ENCODE measurements at regions not wholly inside any gene's neighbourhood (a gene's known extent, or its start where the extent isn't known, plus 50 kb on each side); places are given as distances from the start of the nearest gene placed in this dataset.
A peak's percentile ranks its signal among the peaks of the same experiment; 100 is the strongest.

DNA sequence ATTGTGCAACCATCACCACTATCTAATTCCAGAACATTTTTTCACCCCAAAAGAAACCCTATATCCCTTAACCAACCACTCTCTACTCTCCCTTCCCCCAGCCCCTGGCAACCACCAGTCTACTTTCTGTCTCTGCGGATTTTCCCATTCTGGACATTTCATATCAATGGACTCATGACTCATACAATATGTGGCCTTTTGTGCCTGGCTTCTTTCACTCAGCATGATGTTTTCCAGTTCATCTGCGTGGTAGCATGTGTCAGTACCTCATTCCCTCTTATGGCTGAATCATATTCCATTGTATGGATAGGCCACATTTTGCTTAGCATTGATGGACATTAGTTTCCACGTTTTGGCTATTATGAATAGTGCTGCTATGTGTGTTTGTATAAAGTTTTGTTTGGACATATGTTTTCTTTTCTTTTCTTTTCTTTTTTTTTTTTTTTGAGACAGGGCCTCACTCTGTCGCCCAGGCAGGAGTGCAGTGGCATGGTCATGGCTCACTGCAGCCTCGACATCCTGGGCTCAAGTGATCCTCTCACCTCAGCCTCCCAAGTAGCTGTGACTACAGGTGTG is 335.4 kb downstream of the BCOR start:
- TF ChIP-seq, protein P1, sequence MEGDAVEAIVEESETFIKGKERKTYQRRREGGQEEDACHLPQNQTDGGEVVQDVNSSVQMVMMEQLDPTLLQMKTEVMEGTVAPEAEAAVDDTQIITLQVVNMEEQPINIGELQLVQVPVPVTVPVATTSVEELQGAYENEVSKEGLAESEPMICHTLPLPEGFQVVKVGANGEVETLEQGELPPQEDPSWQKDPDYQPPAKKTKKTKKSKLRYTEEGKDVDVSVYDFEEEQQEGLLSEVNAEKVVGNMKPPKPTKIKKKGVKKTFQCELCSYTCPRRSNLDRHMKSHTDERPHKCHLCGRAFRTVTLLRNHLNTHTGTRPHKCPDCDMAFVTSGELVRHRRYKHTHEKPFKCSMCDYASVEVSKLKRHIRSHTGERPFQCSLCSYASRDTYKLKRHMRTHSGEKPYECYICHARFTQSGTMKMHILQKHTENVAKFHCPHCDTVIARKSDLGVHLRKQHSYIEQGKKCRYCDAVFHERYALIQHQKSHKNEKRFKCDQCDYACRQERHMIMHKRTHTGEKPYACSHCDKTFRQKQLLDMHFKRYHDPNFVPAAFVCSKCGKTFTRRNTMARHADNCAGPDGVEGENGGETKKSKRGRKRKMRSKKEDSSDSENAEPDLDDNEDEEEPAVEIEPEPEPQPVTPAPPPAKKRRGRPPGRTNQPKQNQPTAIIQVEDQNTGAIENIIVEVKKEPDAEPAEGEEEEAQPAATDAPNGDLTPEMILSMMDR (IDR thresholded peaks at IDR 0.05; ENCODE audit: low read depth, low read length), result no peak

DNA sequence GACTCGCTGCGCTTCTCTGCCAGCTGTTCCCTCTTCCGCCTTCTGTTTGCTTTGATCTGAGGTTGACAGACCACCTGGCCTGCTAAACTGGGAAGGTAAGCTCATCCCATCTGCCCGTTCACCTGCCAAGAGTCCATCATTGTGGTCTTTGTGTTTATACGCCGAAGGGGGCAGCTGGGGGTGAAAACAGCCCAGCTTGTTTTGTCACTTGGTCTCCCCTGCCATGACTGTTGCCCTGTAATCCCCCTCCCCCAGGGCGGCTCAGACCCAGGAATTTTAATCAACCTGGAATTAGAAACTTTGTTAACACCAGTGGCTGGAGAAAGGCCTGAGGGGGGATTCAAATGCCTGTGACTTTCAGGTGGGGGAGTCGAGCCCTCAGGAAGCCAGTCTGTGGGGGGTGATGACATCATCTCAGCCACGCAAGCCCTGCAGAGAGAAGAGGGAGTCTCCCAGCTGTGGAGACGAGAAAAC is 333.3 kb downstream of the BCOR start:
- in situ Hi-C loops (cut with HindIII; ENCODE audit: low sequenced_read_pairs), result no loop called here
- peak; percentile 45 for DNase-seq (ENCODE audit: low read depth, low spot score)
- TF ChIP-seq, protein P1 (IDR thresholded peaks at IDR 0.05; ENCODE audit: low read depth, low read length), result no peak
- H3K4me3 ChIP-seq (ENCODE audit: low read depth, low read length), result no peak overlapping the region

More for the DNA sequence above, 335.4 kb downstream of the BCOR start:
- DNase-seq (ENCODE audit: low read depth, low spot score), result peak; percentile 90
- H3K4me3 ChIP-seq (ENCODE audit: low read depth, low read length), result no peak overlapping the region
- in situ Hi-C loops (cut with HindIII; ENCODE audit: low sequenced_read_pairs), result no loop called here

DNA sequence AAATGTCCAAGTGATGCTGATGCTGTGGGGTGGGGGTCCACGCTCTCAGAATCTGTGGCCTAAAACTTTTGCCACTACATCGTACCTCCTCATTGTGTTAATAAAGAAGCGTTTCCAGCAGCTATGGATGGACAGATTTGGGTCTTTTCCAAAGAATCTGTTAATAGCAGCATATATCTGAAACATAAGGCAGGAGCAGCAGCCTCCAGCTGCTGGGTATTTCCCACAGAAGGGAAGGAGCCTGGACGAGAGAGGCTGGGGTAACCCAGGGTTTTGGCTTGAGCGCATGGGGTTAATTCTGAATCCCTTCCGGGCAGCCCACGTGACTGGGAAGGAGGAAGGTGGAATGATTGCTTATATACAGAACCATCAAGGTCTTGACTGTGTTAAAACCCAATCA is 332.4 kb downstream of the BCOR start:
- in situ Hi-C loops (cut with HindIII; ENCODE audit: low sequenced_read_pairs), result no loop called here
- no peak for DNase-seq (ENCODE audit: low read depth, low spot score)
- H3K4me3 ChIP-seq (ENCODE audit: low read depth, low read length), result no peak overlapping the region
- TF ChIP-seq, protein P1 (IDR thresholded peaks at IDR 0.05; ENCODE audit: low read depth, low read length), result no peak

DNA sequence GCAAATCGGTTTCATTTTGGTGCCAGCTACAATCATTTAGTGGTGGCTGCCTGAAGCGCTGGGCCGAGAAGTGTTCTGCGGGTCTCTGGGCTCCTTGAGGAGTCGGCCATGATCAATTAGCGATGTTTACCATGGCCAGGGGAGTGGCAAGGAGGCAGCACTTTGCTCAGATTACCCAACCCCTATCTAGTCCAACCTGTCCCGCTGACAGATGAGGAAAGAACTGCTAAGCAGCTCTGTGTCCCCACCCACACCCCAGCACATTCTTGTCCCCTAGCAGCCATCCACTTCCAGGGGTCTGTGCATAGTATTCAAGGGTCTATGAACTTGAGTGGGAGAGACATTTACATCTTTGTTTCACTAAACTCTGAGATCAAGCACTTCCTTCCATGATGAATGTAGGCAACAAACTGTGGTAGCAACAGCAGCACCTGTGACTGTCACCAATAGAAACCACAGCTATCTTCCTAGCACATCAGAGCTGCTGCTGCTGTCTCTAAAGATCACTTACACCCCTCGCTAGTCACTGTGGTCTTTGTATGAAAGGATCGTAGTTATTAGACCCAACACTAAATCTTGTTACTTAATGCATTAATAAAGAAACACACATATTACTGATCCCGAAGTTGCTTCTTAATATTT is 331.6 kb downstream of the BCOR start:
- no peak overlapping the region for H3K4me3 ChIP-seq (ENCODE audit: low read depth, low read length)
- in situ Hi-C loops (cut with HindIII; ENCODE audit: low sequenced_read_pairs), result no loop called here
- no peak for DNase-seq (ENCODE audit: low read depth, low spot score)
- TF ChIP-seq, protein P1 (IDR thresholded peaks at IDR 0.05; ENCODE audit: low read depth, low read length), result no peak

DNA sequence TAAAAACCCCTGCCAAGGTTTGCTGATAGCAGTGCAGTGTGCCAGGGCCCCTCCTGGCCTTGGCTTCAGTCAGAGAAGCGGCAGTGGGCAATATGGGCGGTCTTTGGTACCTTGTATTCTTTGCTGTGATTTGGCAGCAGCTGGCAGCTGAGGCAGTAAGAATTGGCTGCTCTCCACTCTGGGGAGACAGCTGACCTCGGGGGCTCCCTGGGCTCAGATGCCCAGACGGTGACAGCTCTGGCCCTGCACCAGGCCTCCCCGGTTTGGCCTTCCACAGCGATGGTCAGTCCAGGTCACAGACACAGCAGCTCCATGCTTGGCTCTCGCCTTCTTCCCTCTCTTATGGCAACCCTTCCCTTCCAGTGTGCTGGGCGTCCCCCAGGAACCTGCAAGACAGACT is 330.9 kb downstream of the BCOR start:
- peak; percentile 39 for DNase-seq (ENCODE audit: low read depth, low spot score)
- in situ Hi-C loops (cut with HindIII; ENCODE audit: low sequenced_read_pairs), result no loop called here
- no peak overlapping the region for H3K4me3 ChIP-seq (ENCODE audit: low read depth, low read length)
- TF ChIP-seq, protein P1 (IDR thresholded peaks at IDR 0.05; ENCODE audit: low read depth, low read length), result no peak

DNA sequence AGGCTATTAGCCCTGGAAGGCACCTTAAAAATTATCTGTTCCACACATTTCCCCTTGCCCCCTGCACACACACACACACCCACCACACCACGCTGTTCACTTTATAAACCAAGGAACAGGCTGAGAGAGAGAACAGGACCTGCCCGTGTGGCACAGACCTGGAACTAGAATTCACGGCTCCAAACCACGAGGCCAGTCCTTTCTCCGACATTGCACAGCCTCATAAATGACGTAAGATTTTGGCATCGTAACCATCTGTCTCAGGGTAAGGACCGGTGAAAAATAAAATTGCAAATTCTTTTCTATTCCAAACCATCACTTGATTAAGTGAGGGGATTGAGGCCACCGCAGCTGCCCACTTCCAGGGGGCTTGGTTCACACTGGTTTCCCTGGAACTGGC is 330.3 kb downstream of the BCOR start:
- in situ Hi-C loops (cut with HindIII; ENCODE audit: low sequenced_read_pairs), result no loop called here
- TF ChIP-seq, protein P1 (IDR thresholded peaks at IDR 0.05; ENCODE audit: low read depth, low read length), result no peak
- peak; percentile 17 for DNase-seq (ENCODE audit: low read depth, low spot score)
- H3K4me3 ChIP-seq (ENCODE audit: low read depth, low read length), result no peak overlapping the region
